Liver (tissue), 8 donors: ENCODE measurements at regions not wholly inside any gene's neighbourhood (a gene's known extent, or its start where the extent isn't known, plus 50 kb on each side); places are given as distances from the start of the nearest gene placed in this dataset.

Experiments used
- DNase-seq: peaks from one replicate; pipeline ENCODE4 v3.0.0-alpha.2; 2017; ENCODE audit warnings: low spot score
- H3K27ac ChIP-seq, 2 donors: one replicate each; pipeline ENCODE4 v1.7.0; 2013; ENCODE audit warnings: inconsistent platforms in 2 of 2, low read length in 2 of 2, control low read depth in 1 of 2, low read depth in 1 of 2, mild to moderate bottlenecking in 1 of 2
- H3K27me3 ChIP-seq, 4 donors: one replicate each; pipeline versions ENCODE4 v1.6.1 to v1.7.0; 2013; ENCODE audit warnings: low read length in 3 of 4, inconsistent platforms in 1 of 4, mild to moderate bottlenecking in 1 of 4, moderate library complexity in 1 of 4; ENCODE audit not compliant: control insufficient read depth in 4 of 4, insufficient read depth in 4 of 4
- H3K36me3 ChIP-seq, 4 donors: one replicate each; pipeline versions ENCODE4 v1.6.1 to v1.7.0; 2013; ENCODE audit warnings: low read length in 3 of 4, mild to moderate bottlenecking in 3 of 4, low read depth in 1 of 4, moderate library complexity in 1 of 4; ENCODE audit not compliant: control insufficient read depth in 4 of 4, insufficient read depth in 3 of 4
- H3K4me1 ChIP-seq, 4 donors: one replicate each; pipeline versions ENCODE4 v1.6.1 to v1.7.0; 2013; ENCODE audit warnings: low read length in 3 of 4, mild to moderate bottlenecking in 3 of 4, moderate library complexity in 1 of 4; ENCODE audit not compliant: control insufficient read depth in 4 of 4, insufficient read depth in 4 of 4
- H3K4me3 ChIP-seq, 3 donors: one replicate each; pipeline versions ENCODE4 v1.6.1 to v1.7.0; 2013; ENCODE audit warnings: low read length in 3 of 3, control low read depth in 1 of 3, low read depth in 1 of 3, mild to moderate bottlenecking in 1 of 3
- H3K9ac ChIP-seq, 2 donors: one replicate each; pipeline ENCODE4 v1.7.0; 2013; ENCODE audit warnings: low read length in 2 of 2, mild to moderate bottlenecking in 2 of 2, moderate library complexity in 2 of 2, control low read depth in 1 of 2, low read depth in 1 of 2
- H3K9me3 ChIP-seq, 4 donors: one replicate each; pipeline versions ENCODE4 v1.6.1 to v1.7.0; 2013; ENCODE audit warnings: low read length in 3 of 4; ENCODE audit not compliant: control insufficient read depth in 4 of 4
- ATF3 ChIP-seq: IDR thresholded peaks from 2 replicates; pipeline ENCODE4 v1.6.1; 2016; ENCODE audit warnings: antibody characterized with exemption
- CTCF ChIP-seq: fragments of 150-350 bp; IDR thresholded peaks from 2 replicates; pipeline ENCODE4 v1.5.1; 2017; ENCODE audit warnings: improper control_type of control experiment, low read depth, low read length; ENCODE audit not compliant: missing input control
- EGR1 ChIP-seq, 2 donors: IDR thresholded peaks; 2 replicates each; pipeline ENCODE4 v1.6.1; 2016 to 2018; ENCODE audit warnings: antibody characterized with exemption in 2 of 2, low read depth in 2 of 2
- FOXA1 ChIP-seq: IDR thresholded peaks from 2 replicates; pipeline ENCODE4 v1.6.1; 2016; ENCODE audit warnings: antibody characterized with exemption
- FOXA2 ChIP-seq: IDR thresholded peaks from 2 replicates; pipeline ENCODE4 v1.6.1; 2016; ENCODE audit warnings: antibody characterized with exemption
- GABPA ChIP-seq, 2 donors: IDR thresholded peaks in 1 of 2; conservative IDR thresholded peaks in 1 of 2; 2 replicates each; pipeline ENCODE4 v1.6.1; 2016; ENCODE audit warnings: antibody characterized with exemption in 2 of 2, mild to moderate bottlenecking in 1 of 2, moderate library complexity in 1 of 2
- HNF4A ChIP-seq, 2 donors: conservative IDR thresholded peaks; 2 replicates each; pipeline ENCODE4 v1.6.1; 2016; ENCODE audit warnings: antibody characterized with exemption in 2 of 2, mild to moderate bottlenecking in 2 of 2
- HNF4G ChIP-seq: IDR thresholded peaks from 2 replicates; pipeline ENCODE4 v1.6.1; 2016; ENCODE audit warnings: antibody characterized with exemption
- JUND ChIP-seq, 2 donors: IDR thresholded peaks; 2 replicates each; pipeline ENCODE4 v1.6.1; 2016; ENCODE audit warnings: antibody characterized with exemption in 2 of 2
- MAX ChIP-seq: IDR thresholded peaks from 2 replicates; pipeline ENCODE4 v1.6.1; 2016; ENCODE audit warnings: antibody characterized with exemption
- NR2F2 ChIP-seq: IDR thresholded peaks from 2 replicates; pipeline ENCODE4 v1.6.1; 2016; ENCODE audit warnings: antibody characterized with exemption
- RAD21 ChIP-seq, 2 donors: IDR thresholded peaks; 2 replicates each; pipeline ENCODE4 v1.6.1; 2016; ENCODE audit warnings: antibody characterized with exemption in 2 of 2, mild to moderate bottlenecking in 2 of 2
- REST ChIP-seq: IDR thresholded peaks from 2 replicates; pipeline ENCODE4 v1.6.1; 2016; ENCODE audit warnings: antibody characterized with exemption, mild to moderate bottlenecking
- RXRA ChIP-seq, 2 donors: IDR thresholded peaks; 2 replicates each; pipeline ENCODE4 v1.6.1; 2017 to 2018; ENCODE audit warnings: antibody characterized with exemption in 2 of 2, mild to moderate bottlenecking in 1 of 2
- TAF1 ChIP-seq: conservative IDR thresholded peaks from 2 replicates; pipeline ENCODE4 v1.6.1; 2016; ENCODE audit warnings: antibody characterized with exemption, mild to moderate bottlenecking
- YY1 ChIP-seq: IDR thresholded peaks from 2 replicates; pipeline ENCODE4 v1.6.1; 2016; ENCODE audit warnings: antibody characterized with exemption, mild to moderate bottlenecking
- ZBTB33 ChIP-seq: IDR thresholded peaks from 2 replicates; pipeline ENCODE4 v1.6.1; 2016; ENCODE audit warnings: antibody characterized with exemption
- WGBS: extraction: QIAGEN DNeasy Blood & Tissue Kit; methylation state at CpG from one replicate; pipeline ENCODE4 v1.1.7; 2013; 5-methylcytosine and 5-hydroxymethylcytosine counted together
- donor health status: healthy.
- donor health status: healthy.
- donor health status: healthy.
- donor health status: healthy.
- donor health status: healthy.

GRCh38 chr1:224061436-224061835 lies 52.5 kb upstream of the FBXO28 start:
- H3K36me3 ChIP-seq = no peaks in the 10 kb centered on the region
- no peak overlapping the region for H3K4me3 ChIP-seq
- H3K27me3 ChIP-seq = no peaks in the 10 kb centered on the region
- TF ChIP-seq TAF1 (no peak), FOXA1 (no peak), ZBTB33 (no peak), CTCF (no peak)
- no peaks in the 10 kb centered on the region for H3K4me1 ChIP-seq
- H3K9me3 ChIP-seq = no peaks in the 10 kb centered on the region
- WGBS = 47% methylated on average over 2 of the region's 2 CpGs
- no peak overlapping the region for H3K27ac ChIP-seq
- DNase-seq = no peak
- no peak overlapping the region for H3K9ac ChIP-seq

GRCh38 chr1:224059897-224060427 lies 53.9 kb upstream of the FBXO28 start:
- H3K9ac ChIP-seq = no peak overlapping the region
- H3K27ac ChIP-seq = no peak overlapping the region
- H3K4me1 ChIP-seq = no peaks in the 10 kb centered on the region
- no peak overlapping the region for H3K4me3 ChIP-seq
- no peaks in the 10 kb centered on the region for H3K36me3 ChIP-seq
- no peak for DNase-seq
- no peaks in the 10 kb centered on the region for H3K27me3 ChIP-seq
- TF ChIP-seq EGR1 (IDR thresholded peaks at IDR 0.05; ENCODE audit: low read depth in 2 of 2) = no peak
- TF ChIP-seq HNF4A (conservative IDR thresholded peaks at IDR 0.05) = no peak
- no peak for TF ChIP-seq FOXA1
- TF ChIP-seq MAX = no peak
- no peak for TF ChIP-seq CTCF
- TF ChIP-seq GABPA (IDR thresholded peaks at IDR 0.05 in 1 of 2, conservative IDR thresholded peaks at IDR 0.05 in 1 of 2) = no peak
- no peak for TF ChIP-seq ATF3
- no peak for TF ChIP-seq FOXA2
- TF ChIP-seq HNF4G = no peak
- no peak for TF ChIP-seq RAD21 (IDR thresholded peaks at IDR 0.05)
- TF ChIP-seq NR2F2 = no peak
- TF ChIP-seq ZBTB33 = no peak
- no peak for TF ChIP-seq JUND (IDR thresholded peaks at IDR 0.05)
- no peak for TF ChIP-seq RXRA (IDR thresholded peaks at IDR 0.05)
- TF ChIP-seq YY1 = no peak
- no peak for TF ChIP-seq REST
- no peaks in the 10 kb centered on the region for H3K9me3 ChIP-seq
- 86% methylated on average over 6 of the region's 6 CpGs for WGBS
